NT2/D1 (cell line): ENCODE measurements at regions not wholly inside any gene's neighbourhood (a gene's known extent, or its start where the extent isn't known, plus 50 kb on each side); places are given as distances from the start of the nearest gene placed in this dataset.

ENCODE experiments used
- SUZ12 ChIP-seq: IDR thresholded peaks from 2 replicates; pipeline ENCODE4 v1.6.1; 2011; ENCODE audit not compliant: insufficient read length, insufficient read depth; ENCODE audit errors: extremely low read depth
- YY1 ChIP-seq: IDR thresholded peaks from 2 replicates; pipeline ENCODE4 v1.6.1; 2011; ENCODE audit not compliant: insufficient read length, insufficient read depth
- ZNF274 ChIP-seq: IDR thresholded peaks from 2 replicates; pipeline ENCODE4 v1.6.1; 2011; ENCODE audit warnings: mild to moderate bottlenecking, low read depth, low read length

- TF ChIP-seq YY1 (no peak), ZNF274 (no peak), SUZ12 (no peak)
These were observed 274.5 kb upstream of the AZI2 start for GRCh38 chr3:28623106-28623505.
